ENCODE measurements at regions not wholly inside any gene's neighbourhood (a gene's known extent, or its start where the extent isn't known, plus 50 kb on each side); places are given as distances from the start of the nearest gene placed in this dataset.
"Not testable (repeated sequence)": the region's sequence is repeated elsewhere in the genome, so short reads cannot be mapped to it uniquely, and the experiment has no call there.

DNA sequence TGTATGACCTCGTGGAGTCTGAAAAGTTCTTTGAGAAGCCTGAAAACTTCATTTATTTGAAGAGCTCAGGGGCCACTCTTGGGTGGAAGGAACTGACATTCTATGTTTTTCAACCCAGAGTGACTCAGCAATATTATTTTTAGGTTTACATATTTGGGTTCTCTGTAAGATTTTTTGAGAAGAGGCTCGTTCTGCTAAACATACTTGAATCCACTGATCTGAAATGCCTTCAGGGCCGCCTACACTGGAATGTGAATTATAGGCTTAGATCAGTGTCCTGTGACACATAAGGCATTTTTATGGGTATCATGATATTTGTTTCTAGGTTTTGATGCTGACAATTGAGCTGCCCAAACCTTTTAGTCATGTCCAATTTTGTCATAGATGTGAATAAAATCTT is 86.2 kb downstream of the PSAT1 start:
- Mint-ChIP-seq H3K27me3 (peaks cover 2% of the 10 kb centered on the region), H3K4me3 (no peak overlapping the region), H3K36me3 (peaks cover 1% of the 10 kb centered on the region), H3K9me3 (no peaks in the 10 kb centered on the region), H3K4me1 (no peaks in the 10 kb centered on the region), H3K27ac (no peak overlapping the region)

- H3K27ac Mint-ChIP-seq: no peak overlapping the region
- no peaks in the 10 kb centered on the region for H3K9me3 Mint-ChIP-seq
- no peaks in the 10 kb centered on the region for H3K4me1 Mint-ChIP-seq
- no peak overlapping the region for H3K4me3 Mint-ChIP-seq
- H3K27me3 Mint-ChIP-seq: no peaks in the 10 kb centered on the region
- no peaks in the 10 kb centered on the region for H3K36me3 Mint-ChIP-seq
These were observed 89.4 kb downstream of the PSAT1 start for GRCh38 chr9:78386348-78386747.

DNA sequence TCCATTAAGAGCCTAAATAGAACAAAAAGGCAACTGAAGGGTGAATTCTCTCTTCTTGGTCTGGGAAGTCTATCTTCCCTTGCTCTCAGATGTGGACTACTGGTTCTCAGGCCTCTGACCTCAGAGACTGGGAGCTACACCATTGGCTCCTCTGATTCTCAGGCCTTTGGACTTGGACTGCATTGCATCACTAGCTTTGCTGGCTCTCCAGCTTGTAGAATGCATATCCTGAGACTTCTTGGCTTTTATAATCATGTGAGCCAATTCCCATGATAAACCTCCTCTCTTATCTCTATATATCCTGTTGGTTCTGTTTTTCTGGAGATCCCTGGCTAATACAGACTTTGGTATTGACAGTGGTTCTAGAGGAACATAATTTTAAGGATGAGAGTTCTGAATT is 89.8 kb downstream of the PSAT1 start:
- Mint-ChIP-seq H3K36me3 (no peaks in the 10 kb centered on the region), H3K4me3 (no peak overlapping the region), H3K4me1 (no peaks in the 10 kb centered on the region), H3K27ac (no peak overlapping the region), H3K27me3 (no peaks in the 10 kb centered on the region), H3K9me3 (no peaks in the 10 kb centered on the region)

GRCh38 chr9:78393340-78393739 is 96.4 kb downstream of the PSAT1 start:
- Mint-ChIP-seq H3K27ac (no peak overlapping the region), H3K27me3 (peaks cover 6% of the 10 kb centered on the region), H3K4me3 (no peak overlapping the region), H3K36me3 (no peaks in the 10 kb centered on the region), H3K4me1 (no peaks in the 10 kb centered on the region), H3K9me3 (no peaks in the 10 kb centered on the region)

GRCh38 chr9:78393932-78394331 is 97.0 kb downstream of the PSAT1 start:
- no peaks in the 10 kb centered on the region for H3K9me3 Mint-ChIP-seq
- no peak overlapping the region for H3K4me3 Mint-ChIP-seq
- no peak overlapping the region for H3K27ac Mint-ChIP-seq
- no peaks in the 10 kb centered on the region for H3K4me1 Mint-ChIP-seq
- peaks cover 6% of the 10 kb centered on the region for H3K27me3 Mint-ChIP-seq
- no peaks in the 10 kb centered on the region for H3K36me3 Mint-ChIP-seq

- Mint-ChIP-seq H3K27me3 (peaks cover 6% of the 10 kb centered on the region), H3K27ac (no peak overlapping the region), H3K36me3 (no peaks in the 10 kb centered on the region), H3K4me1 (no peaks in the 10 kb centered on the region), H3K9me3 (no peaks in the 10 kb centered on the region), H3K4me3 (no peak overlapping the region)
These were observed 99.2 kb downstream of the PSAT1 start for GRCh38 chr9:78396087-78396486.

GRCh38 chr9:78397045-78397444 is 100.1 kb downstream of the PSAT1 start:
- Mint-ChIP-seq H3K9me3 (no peaks in the 10 kb centered on the region), H3K4me1 (no peaks in the 10 kb centered on the region), H3K27me3 (peaks cover 6% of the 10 kb centered on the region), H3K36me3 (no peaks in the 10 kb centered on the region), H3K4me3 (no peak overlapping the region), H3K27ac (no peak overlapping the region)

GRCh38 chr9:78397454-78397853 is 100.5 kb downstream of the PSAT1 start:
- H3K27ac Mint-ChIP-seq: no peak overlapping the region
- H3K4me3 Mint-ChIP-seq: no peak overlapping the region
- no peaks in the 10 kb centered on the region for H3K36me3 Mint-ChIP-seq
- no peaks in the 10 kb centered on the region for H3K9me3 Mint-ChIP-seq
- peaks cover 8% of the 10 kb centered on the region for H3K27me3 Mint-ChIP-seq
- H3K4me1 Mint-ChIP-seq: no peaks in the 10 kb centered on the region

DNA sequence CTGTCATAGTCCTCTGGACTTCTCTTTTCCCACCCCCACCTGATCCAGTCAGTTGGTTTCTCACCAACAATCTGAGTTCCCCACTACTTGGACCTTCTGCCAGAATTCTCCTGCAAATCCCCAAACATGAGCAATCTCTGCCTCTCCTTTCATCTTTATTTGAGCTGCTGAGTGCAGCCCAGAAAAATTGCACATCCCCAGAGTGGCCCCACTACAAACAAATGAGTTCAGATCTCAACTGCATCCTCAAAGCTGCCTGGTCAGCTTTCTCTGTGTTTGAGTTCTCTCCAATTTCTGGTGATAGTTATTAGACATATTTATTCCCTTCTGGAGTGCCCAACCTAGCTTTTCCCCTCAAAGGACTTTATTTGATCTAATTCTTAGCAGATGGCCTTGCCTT is 102.2 kb downstream of the PSAT1 start:
- Mint-ChIP-seq H3K27me3 (peaks cover 10% of the 10 kb centered on the region), H3K36me3 (no peaks in the 10 kb centered on the region), H3K9me3 (no peaks in the 10 kb centered on the region), H3K4me3 (no peak overlapping the region), H3K4me1 (no peaks in the 10 kb centered on the region), H3K27ac (no peak overlapping the region)

DNA sequence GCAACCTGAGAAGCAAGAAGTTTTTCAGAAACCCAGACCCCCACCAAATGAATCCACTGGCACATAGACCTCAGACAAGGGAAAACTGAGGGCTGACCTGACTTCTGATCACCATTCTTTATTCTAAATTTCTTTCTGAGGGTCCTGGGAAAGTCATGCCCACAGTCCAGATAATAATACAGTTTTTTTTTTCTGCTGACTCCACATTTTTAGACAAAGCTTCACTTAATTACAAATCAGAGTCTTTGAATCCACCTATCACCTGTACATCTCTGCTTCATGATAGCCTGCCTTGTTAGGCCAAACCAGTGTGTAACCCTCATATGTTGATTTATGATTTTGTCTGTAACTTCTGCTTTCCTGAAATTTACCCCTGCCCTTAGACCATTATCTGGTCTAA is 103.6 kb downstream of the PSAT1 start:
- no peaks in the 10 kb centered on the region for H3K4me1 Mint-ChIP-seq
- no peaks in the 10 kb centered on the region for H3K9me3 Mint-ChIP-seq
- peaks cover 10% of the 10 kb centered on the region for H3K27me3 Mint-ChIP-seq
- no peak overlapping the region for H3K27ac Mint-ChIP-seq
- H3K4me3 Mint-ChIP-seq: no peak overlapping the region
- H3K36me3 Mint-ChIP-seq: no peaks in the 10 kb centered on the region

DNA sequence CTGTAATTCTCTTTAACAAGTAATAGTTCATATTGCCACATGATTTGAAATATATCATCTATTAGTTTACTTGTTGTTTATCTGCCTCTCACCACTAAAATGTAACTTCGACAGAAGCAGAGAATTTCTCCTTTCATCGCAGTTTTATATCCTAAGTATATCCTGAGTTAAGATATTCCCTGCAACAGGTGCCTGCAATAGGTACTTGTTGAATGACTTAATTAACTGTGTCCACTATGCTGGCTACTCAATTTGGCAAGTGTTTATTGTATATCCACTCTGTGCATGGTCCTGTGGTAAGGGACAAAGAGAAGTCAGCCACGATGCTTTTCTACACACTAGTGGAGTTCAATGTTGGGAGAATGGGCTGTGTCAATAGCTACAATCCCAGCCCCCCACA is 108.5 kb downstream of the PSAT1 start:
- H3K36me3 Mint-ChIP-seq: no peaks in the 10 kb centered on the region
- no peaks in the 10 kb centered on the region for H3K4me1 Mint-ChIP-seq
- no peaks in the 10 kb centered on the region for H3K9me3 Mint-ChIP-seq
- peaks cover 3% of the 10 kb centered on the region for H3K27me3 Mint-ChIP-seq
- no peak overlapping the region for H3K27ac Mint-ChIP-seq
- no peak overlapping the region for H3K4me3 Mint-ChIP-seq

- no peaks in the 10 kb centered on the region for H3K9me3 Mint-ChIP-seq
- H3K4me3 Mint-ChIP-seq: no peak overlapping the region
- no peaks in the 10 kb centered on the region for H3K36me3 Mint-ChIP-seq
- H3K27ac Mint-ChIP-seq: no peak overlapping the region
- H3K27me3 Mint-ChIP-seq: peaks cover 3% of the 10 kb centered on the region
- no peaks in the 10 kb centered on the region for H3K4me1 Mint-ChIP-seq
These were observed 109.2 kb downstream of the PSAT1 start for GRCh38 chr9:78406146-78406545.

GRCh38 chr9:78406933-78407332 is 110.0 kb downstream of the PSAT1 start:
- no peaks in the 10 kb centered on the region for H3K9me3 Mint-ChIP-seq
- no peak overlapping the region for H3K4me3 Mint-ChIP-seq
- H3K36me3 Mint-ChIP-seq: no peaks in the 10 kb centered on the region
- peaks cover 3% of the 10 kb centered on the region for H3K27me3 Mint-ChIP-seq
- no peaks in the 10 kb centered on the region for H3K4me1 Mint-ChIP-seq
- H3K27ac Mint-ChIP-seq: no peak overlapping the region

DNA sequence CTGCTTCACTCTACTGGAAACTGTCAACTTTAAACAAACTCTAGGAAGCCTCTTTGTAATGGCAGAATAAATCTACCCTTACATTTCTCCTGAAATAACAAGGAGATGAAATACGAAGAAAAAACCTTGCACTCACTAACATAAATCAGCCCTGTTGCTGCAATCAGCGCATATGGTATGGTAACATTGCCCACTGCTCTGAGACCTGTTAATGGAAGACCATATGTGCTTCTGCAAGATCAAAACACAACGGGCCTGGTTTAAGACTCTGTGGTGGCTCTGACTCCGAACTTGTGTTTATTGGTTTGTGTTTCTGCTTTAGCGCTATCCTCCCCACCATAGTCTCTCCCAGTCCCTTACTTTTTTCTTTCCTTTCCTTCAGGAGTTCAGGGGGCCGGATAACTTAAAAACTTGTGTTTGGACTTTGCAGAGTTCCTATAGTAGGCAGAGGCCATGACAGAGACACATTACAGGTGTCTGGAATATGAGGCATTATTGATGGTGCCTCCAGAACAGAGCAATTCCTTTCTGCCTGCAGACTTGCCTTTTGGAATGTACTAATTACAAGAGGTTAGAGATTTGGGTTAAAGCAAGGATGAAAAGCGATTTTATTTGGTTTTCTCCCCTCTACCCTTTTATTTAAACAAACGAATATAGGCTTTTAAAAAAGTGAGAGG is 110.8 kb downstream of the PSAT1 start:
- H3K4me1 Mint-ChIP-seq: no peaks in the 10 kb centered on the region
- no peaks in the 10 kb centered on the region for H3K9me3 Mint-ChIP-seq
- H3K36me3 Mint-ChIP-seq: no peaks in the 10 kb centered on the region
- peaks cover 2% of the 10 kb centered on the region for H3K27me3 Mint-ChIP-seq
- H3K4me3 Mint-ChIP-seq: no peak overlapping the region
- H3K27ac Mint-ChIP-seq: no peak overlapping the region

DNA sequence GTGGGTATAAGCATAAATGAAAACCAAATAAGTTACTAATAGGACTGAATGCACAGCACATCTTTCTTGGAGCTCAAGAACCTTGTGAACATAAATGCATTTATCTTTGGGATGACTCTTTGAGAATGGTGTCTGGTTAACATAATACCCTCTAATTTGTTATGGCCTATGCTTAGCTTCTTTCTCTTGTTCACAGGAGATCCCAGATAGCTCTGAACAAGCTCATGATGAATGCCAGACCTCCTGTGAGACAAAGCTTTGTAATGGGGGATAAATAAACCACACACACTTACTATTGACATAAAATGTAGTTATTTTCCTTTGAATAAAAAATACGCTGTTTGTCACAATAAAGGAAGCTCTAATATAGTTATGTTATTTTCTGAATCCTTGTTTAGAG is 111.5 kb downstream of the PSAT1 start:
- Mint-ChIP-seq H3K27me3 (no peaks in the 10 kb centered on the region), H3K9me3 (no peaks in the 10 kb centered on the region), H3K36me3 (no peaks in the 10 kb centered on the region), H3K4me3 (no peak overlapping the region), H3K4me1 (no peaks in the 10 kb centered on the region), H3K27ac (no peak overlapping the region)

GRCh38 chr9:78409928-78410510 is 113.1 kb downstream of the PSAT1 start:
- H3K4me3 Mint-ChIP-seq, H3K27ac Mint-ChIP-seq, H3K4me1 Mint-ChIP-seq, H3K27me3 Mint-ChIP-seq, H3K9me3 Mint-ChIP-seq, H3K36me3 Mint-ChIP-seq: not testable (repeated sequence)

- H3K27ac Mint-ChIP-seq: no peak overlapping the region
- no peaks in the 10 kb centered on the region for H3K4me1 Mint-ChIP-seq
- peaks cover 2% of the 10 kb centered on the region for H3K27me3 Mint-ChIP-seq
- no peaks in the 10 kb centered on the region for H3K36me3 Mint-ChIP-seq
- H3K4me3 Mint-ChIP-seq: no peak overlapping the region
- no peaks in the 10 kb centered on the region for H3K9me3 Mint-ChIP-seq
These were observed 125.4 kb downstream of the PSAT1 start for GRCh38 chr9:78422309-78422708.

All from activated naive CD4-positive, alpha-beta T cell treated with anti-CD3 and anti-CD28 coated beads, Interleukin-2, amount 50 U/mL, for 24 hours (primary cell).